ENCODE measurements at regions not wholly inside any gene's neighbourhood (a gene's known extent, or its start where the extent isn't known, plus 50 kb on each side); places are given as distances from the start of the nearest gene placed in this dataset.
A peak's percentile ranks its signal among the peaks of the same experiment; 100 is the strongest.

DNA sequence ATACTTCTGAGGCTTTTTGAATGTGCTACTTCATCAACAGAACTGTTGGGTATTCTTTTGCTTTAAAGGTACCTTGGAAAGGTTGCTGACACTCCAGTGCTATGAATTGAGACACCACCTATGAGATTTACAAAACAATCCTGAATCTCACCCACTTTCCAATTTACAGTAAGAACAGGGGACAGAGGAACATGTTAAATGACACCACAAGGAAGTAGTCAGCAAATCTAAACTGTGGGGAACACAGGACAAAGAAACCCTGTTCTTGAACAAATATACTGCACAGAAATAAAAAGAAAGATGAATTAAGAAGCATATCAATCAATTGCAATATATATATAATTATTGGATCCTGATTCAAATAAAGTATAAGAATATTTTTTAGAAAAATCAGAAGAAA lies 216.7 kb upstream of the ARID1B start:
- DNase-seq, result no peak

DNA sequence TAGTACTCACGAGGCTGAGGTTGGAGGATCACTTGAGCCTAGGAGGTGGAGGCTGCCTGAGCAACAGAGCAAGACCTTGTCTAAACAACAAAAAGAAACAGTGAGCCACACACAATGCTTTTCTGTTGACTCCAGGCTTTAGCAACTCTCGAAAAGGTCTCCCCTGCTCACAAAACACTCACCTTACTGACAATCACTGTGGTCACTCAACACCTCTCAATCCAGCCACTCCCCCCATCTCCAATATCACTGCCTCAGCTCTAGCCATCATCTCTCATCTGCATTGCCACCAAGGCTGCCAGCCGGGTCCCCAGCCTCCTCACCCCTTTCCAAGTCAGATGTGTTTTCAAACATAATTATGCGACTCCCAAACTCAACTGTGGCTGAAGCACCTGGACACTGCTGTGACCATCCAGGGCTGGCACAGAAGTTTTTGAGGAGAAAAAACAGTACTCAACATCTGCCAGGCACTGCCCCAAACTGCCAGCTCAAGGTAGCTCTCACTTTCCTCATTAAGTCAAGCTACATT lies 218.0 kb upstream of the ARID1B start:
- no peak for DNase-seq

DNA sequence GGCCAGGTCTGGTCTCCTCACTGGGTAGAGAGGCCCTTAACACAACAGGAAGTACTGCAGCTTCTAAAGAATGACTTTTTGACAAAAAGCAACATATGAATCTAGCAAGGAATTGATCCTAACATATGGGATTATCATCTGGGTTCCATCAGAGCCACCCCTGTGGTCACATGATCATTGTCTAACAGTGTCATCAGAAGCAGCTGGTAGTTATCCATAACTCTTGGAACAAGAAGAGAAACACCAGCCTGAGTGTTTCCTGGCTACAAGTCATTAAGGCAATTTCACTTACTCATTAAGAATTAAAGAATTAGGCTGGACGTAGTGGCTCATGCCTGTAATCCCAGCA lies 219.3 kb upstream of the ARID1B start:
- DNase-seq, result no peak

DNA sequence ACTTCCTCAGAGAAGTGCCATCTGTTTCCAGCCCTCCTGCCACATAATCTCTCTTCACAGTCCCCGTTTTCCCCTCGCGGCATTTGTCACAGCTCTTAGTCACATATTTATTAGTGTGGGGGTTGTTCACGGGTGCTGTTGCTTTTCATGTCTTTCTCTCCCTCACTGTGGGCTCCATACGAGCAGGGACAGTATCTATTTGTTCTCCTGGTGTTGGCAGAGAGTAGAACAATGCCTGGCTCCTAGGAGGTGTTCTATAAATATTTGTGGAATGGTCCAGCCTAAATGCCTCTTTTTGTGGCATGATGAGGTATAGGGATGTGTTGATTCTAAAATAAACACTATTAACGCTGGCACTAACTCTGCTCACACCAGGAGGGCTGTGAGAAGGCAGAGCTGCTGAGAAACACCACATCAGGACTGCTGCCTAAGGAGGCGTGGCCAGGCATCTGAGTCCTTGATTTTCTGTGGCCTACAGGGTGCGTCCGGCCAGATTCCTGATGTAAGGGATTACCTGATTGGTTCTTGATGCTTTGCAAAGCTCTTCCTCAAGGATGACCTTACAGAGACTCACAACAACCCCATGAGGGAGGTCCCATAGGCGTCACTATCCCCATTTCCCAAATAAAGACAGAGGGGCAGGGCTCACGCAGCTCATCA lies 219.8 kb upstream of the ARID1B start:
- peak; percentile 94 for DNase-seq

DNA sequence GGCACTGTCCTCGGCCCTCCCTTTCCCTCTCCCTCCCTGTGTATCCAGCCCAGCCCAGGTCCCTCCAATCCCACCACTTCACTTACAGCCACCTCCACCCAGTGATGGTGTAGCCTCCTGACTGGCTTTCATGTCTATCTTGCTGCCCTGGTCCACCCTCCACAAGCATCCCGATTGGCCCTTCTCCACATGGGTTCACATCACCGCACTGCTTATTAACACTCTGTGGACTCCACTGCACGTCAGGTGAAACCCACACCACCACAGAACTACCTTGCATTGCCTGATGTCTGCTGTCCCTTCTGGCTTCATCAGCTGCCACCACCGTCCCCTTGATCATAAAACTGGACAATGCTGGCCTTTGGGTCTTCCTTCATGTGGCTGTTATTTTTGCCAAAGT lies 220.4 kb upstream of the ARID1B start:
- no peak for DNase-seq

DNA sequence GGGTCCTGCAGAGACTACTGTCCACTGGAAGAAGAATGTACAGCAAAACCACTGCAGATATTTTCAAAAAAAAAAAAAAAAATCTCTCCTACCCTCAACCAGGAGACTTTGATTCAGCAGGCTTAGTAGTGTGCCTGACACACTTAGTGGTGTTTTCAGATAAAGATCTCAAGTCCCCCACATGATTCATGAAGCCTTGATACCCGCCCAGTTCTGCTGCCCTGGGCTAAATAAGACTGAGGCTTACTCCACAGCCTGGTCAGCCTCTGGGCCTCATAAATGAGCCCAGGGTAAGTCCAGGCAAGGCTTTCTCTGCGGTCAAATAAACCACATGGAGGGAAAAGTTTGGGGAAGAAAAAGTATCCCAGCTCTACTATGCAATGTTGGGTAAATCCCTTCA lies 222.1 kb upstream of the ARID1B start:
- no peak for DNase-seq

DNA sequence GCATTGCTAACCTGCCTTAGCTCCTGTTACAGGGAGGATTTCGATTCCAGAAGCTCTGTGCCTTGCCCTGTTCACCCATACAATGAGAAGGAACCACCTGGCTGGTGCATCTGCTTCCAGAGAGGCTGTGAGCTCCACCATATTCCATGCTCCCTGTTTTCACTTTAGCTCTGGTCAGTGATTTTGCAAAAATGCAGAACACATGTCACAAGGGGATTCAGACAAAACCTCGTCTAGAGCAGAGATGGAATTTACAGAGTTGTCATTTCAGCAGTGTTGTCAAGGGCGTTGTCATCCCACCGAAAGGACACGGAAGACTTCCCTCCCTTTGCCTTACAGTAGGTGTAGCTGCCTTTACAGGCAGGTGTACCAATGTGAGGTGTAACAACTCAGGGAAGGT lies 223.0 kb upstream of the ARID1B start:
- no peak for DNase-seq

DNA sequence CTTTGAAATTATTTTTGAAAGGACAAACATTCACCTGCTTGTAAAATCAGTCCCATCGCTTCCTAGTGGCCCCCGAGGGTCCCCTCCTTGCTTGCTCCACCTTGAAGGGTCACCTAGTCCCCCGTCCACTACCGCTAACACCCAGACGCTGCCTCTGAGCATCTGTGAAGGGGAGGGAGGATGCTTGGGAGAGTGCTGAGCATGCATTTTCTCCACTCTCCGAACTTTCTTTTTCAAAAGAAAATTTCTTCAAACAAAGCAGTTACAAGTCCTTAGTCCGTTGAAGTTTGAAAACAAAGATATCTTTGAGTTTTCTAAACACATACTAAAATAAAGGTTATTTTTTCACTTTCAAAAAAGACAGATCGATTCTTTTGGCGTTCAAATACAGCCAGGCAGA lies 224.3 kb upstream of the ARID1B start:
- DNase-seq, result no peak

DNA sequence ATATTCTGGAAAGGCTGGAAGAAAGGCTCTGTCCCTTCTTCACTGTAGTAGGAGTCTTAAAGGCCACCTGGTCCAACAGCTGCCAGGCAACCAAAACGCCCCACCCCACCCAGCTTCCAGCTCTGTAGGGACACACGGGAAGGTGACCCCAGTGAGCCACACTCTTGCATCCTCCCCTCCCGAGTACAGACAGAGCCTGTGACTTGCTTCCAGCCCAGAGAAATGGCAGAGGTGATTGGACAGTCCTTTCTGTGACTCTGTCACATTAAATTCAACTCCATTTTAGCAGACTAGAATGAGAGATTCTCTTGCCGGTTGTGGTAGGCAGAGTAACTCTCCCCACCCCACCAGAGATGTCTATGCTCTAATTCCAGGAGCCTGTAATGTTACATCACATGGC lies 226.2 kb upstream of the ARID1B start:
- no peak for DNase-seq

DNA sequence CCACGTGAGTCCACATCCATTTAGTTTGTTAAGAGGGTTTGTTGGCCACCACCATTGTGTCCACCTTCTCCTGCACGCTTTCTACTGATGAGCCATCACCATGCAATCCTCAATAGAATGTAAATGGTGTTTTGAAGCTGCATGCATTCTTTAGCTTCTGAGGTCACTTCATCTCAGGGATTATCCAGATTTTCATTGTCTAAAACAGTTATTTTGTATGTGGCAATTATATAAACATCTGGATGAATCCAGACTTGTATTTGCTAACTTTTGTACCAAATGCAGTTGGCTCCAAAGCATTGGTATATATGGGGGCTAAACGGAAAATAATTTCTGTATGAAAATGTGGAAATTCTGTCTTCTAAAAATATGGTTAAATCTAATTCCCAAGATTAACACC lies 231.2 kb upstream of the ARID1B start:
- no peak for DNase-seq

DNA sequence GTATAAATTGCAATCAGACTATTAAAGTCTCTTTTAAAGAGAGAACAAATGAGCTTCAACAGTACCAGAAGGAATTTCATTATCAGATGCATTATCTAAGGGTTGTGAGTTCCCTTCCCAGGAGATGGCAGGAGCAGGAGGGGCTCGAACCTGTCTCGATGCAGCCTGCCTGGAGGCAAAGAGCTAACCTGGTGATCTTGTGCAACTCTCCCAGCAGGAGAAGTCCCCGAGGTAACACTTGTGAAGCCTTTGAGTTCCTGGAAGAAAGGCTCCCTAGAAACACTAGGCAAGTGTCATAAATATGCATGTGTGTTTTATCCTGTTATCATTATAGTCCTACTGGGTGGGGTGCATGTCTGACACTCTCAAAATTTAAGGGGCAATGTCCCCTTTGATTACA lies 232.2 kb upstream of the ARID1B start:
- no peak for DNase-seq

DNA sequence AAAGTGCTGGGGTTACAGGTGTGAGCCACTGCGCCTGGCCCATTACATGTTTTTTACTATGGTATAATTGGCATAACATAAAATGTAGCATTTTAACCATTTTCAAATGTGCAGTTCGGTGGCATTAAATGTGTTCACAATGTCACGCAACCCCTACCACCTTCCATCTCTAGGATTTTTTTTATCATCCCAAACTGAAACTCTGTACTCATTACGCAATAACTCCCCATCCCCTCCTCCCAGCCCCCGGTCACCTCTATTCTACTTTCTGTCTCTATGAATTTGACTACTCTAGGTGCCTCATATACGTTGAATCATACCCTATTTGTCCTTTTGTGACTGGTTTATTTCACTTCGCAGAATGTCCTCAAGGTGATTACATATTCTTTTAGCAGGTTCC lies 233.1 kb upstream of the ARID1B start:
- DNase-seq, result no peak

DNA sequence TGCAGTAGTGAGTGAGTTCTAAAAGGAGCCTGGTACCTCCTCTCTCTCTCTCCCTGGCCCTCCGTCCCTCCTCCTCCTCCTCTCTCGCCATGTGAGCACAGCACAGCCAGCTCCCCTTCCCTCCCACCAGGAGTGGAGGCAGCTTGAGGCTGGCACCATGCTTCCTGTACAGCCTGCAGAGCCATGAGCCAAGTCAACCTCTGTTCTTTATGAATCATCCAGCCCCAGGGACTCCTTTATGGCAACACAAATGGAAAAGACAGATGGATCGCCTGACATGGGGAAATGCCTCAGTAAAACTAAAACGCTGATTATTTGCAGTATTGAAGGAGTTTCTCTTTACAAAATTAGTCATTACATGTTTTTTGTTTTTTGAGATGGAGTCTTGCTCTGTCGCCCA lies 233.7 kb upstream of the ARID1B start:
- DNase-seq, result no peak

DNA sequence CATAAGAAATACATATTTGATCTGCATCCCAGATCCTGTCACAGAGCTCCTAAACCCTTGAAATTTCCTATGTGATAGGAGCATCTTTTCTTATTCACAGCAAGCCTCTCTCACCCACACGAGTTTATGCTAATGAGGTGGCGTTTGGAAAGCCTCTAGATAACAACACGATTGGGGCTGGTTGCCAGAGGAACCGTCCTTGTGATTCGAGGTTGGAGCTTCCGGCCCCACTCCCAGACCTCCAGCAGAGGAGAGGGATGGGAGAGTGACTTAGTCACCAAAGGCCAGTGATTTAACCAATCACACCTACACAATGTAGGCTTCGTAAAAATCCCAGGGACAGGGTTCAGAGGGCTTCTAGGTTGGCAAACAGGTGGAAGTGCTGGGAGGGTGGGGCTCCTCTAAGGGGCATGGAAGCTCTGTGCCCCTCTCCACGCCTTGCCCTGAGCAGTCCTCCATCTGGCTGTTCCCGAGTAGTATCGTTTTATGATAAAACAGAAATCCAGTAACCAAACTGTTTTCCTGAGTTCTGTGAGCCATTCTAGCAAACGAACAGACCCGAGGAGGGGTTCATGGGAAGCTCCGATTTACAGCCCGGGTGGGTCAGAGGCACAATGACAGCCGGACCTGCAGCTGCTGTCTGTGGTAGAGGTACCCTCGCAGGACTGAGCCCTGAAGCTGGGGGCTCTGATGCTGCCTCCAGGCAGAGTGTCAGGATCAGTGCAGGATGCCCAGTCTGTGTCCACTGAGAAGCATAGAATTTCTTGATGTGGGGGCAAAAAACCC lies 238.1 kb upstream of the ARID1B start:
- no peak for DNase-seq

DNA sequence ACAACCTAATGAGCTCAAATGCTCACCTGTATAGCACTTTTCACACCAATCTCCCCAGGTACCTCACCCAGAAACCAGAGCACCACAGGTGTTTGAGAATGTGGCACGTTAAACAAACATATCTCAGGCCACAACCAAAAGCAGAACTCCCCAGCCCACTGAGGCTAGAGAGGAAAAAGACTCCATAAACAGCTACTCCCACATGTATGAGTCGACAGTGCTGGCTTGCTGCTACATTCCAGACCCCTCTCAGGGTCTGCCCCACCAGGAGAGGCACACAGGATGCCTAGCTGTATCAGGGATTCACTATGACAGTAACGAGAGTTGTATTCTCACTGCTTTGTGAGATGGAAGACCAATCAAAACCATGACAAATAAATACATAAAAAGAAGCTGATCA lies 242.6 kb upstream of the ARID1B start:
- no peak for DNase-seq

DNA sequence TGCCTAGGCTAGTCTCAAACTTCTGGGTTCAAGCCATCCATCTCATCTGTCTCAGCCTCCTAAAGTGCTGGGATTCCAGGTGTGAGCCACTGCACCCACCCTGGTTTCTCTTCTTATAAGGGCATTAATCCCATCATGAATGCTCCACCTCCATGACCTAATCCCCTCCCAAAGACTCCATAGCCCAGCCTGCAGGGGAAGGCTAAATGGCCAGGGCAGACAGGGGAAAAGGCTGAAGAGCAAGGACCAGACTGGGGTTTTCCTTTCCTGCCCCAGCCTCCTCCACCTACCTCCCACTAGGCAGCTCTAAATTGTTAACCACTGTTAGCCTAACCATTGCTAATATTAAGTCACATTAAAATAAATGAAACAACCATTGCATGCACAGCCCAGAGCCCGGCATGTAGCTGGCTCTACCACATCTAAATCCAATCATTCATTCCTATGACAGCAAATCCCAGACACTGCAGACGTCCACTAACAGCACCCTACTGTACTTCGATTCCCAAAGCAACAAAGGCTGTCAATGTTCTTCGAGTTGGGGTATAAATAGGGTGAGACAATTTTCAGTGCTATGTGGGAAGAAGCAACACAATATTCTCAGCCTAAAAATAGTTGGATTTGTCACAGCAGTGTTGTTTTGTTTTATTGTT lies 243.2 kb upstream of the ARID1B start:
- DNase-seq, result no peak

DNA sequence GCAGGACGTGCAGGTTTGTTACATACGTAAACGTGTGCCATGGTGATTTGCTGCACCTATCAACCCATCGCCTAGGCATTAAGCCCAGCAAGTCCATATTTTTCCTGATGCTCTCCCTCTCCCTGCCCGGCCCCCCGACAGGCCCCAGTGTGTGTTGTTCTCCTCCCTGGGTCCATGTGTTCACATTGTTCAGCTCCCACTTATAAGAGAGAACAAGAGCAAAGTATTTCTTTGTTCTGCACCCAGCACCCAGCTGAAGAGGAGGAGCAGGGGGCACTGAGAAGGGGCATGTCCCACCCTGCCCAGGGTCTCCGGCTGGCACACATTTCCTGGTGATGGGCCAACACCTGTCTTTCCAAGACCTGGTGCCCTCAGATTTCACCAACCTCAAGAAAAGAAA lies 251.1 kb upstream of the ARID1B start:
- DNase-seq, result no peak

DNA sequence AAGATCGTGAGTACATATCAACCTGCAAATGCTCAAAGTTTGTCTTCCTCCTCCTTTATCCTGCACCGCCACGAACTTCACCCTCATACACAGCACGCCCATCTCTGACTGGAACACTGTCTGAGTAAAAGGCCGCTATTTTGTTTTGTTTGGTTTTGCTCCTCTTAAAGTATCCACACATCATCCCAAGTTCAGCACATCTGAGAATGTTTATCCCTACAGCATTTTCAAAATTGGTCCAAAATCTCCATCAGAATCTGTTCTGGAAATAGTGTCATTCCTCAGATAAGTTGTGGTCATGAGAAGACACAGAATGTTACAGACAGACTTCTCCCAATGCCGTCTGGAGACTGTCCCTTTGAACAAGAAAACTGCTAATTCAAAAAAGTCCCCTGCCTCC lies 251.6 kb upstream of the ARID1B start:
- DNase-seq, result no peak

DNA sequence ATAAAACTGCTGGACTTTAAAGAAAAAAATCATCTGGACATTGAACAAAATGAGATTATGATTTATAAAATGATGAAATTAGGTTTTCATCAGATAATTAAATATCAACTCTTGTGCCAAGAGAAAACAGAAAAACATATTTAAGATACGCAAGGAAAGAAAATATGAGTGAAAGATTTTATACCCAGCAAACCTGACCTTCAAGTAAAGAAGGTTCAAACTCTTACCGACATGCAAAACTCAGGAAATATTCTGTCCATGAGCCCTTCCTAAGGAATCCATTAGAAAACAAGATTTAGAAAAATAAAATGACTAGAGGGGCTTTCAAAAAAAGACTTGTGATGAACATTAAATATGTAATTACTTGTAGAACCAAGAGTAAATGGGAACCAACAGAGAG lies 257.2 kb upstream of the ARID1B start:
- DNase-seq, result no peak

DNA sequence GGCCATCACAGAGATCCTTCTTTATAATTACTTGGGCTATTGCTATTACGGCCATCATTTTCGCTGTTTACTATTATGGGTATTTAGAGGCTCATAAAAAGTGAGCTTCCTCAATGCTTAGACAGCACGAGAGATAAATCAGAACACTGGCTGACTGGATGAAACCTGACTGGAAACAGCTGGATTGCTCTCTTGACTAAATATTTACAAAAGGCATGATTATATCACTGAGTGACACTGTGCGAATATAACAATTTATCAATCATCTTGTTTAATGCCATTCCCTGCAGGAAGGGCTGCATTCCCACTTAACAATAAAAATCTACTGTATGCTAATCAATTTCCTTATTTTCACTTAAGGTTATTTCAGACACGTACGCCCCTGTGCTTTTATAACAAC lies 260.1 kb upstream of the ARID1B start:
- no peak for DNase-seq

DNA sequence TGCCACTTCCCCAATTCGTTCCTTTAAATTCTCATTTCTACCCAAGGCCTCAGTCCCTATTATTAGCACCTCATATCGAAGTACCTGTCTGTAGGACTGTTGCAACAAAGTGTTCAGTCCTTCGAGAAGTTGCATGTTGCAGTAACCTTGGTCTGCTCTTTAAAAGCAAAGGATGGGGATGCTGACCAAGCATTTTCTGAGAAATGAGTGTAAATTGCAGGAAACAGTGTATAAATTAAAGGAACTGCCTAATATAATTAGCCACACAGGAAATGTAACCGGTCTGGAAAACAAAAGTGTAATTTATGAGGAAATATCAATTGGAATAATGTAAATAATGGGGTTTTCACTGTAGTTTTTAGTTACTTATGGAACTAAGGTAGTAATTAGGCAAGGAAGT lies 261.9 kb upstream of the ARID1B start:
- no peak for DNase-seq

DNA sequence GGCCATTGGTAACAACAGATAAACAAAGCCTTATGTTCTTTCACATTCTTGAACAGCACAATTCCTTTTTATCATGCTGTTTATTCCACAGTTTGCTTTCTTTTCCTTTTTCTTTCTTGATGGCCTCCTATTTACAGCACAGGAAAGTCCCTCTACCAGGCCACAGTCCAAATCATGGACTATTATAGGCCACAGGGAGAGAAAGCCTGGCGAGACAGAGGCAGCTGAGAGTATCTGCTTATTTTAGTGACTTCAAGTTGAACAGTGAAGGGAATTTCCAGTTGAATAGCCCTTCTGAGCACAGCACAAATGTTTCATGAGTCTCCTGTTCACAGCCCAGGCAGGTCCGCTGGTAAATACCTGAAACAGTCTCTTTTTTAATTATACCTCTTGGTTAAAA lies 263.7 kb upstream of the ARID1B start:
- DNase-seq, result no peak

DNA sequence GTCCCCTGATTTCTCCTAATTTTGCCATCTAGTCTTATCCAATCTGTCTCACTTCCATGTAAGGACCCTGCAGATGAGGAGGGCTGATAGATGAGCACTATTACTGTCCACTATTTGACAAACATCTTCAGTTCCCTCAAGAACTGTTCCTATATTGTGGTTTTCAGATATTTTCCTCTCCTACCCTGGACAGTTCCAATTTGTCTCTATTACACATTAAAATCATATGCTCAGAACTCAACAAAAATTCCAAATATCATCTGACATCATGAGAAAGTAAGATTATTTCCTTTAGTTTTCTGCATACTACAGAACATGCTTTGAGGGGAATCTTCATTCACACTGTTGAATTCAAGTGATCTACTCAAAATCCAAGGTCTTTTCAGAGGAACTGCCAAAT lies 265.6 kb upstream of the ARID1B start:
- no peak for DNase-seq

DNA sequence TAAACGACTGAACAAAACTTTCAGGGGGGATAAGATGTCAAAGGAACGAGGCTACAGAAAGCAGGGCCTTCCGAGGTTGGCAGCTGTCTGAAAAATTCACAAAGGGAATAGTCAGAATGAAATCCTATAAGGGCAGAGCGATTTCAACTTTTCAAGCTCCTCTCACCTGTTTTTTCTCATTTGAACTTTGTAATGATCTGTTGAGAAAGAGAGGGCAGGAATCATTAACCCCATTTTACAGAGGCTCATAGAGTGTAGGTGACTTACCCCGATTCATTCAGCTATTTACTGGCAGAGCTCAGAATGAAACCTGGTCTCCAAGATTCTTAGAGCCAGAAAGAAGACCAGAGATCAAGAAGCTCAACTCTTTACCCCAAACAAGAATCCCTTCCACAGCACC lies 266.1 kb upstream of the ARID1B start:
- no peak for DNase-seq

Data from NCI-H2081 treated with DMSO at 0.1 percent for 48 hours (cell line).